ENCODE measurements at regions not wholly inside any gene's neighbourhood (a gene's known extent, or its start where the extent isn't known, plus 50 kb on each side); places are given as distances from the start of the nearest gene placed in this dataset.

GRCh38 chr7:66523409-66523808 is 105.3 kb upstream of the KCTD7 start:
- no peak for TF ChIP-seq CTCF (IDR thresholded peaks at IDR 0.05)
- TF ChIP-seq EZH2 (IDR thresholded peaks at IDR 0.05; ENCODE audit: borderline replicate concordance, insufficient read depth, low read depth, low read length, poor library complexity, severe bottlenecking) = no peak

Measured in B cell (primary cell).